Heart left ventricle (tissue), 16 donors: ENCODE measurements at regions not wholly inside any gene's neighbourhood (a gene's known extent, or its start where the extent isn't known, plus 50 kb on each side); places are given as distances from the start of the nearest gene placed in this dataset.

ENCODE experiments used
- ATAC-seq, 4 donors: fragments of 200-7000 bp; cut with Tn5 transposase; one replicate each; pipeline ENCODE4 v1.9.1; 2020 to 2022; ENCODE audit warnings: moderate library complexity in 4 of 4, mild to moderate bottlenecking in 3 of 4, moderate number of reproducible peaks in 1 of 4
- DNase-seq, 5 donors: peaks; one replicate each; pipeline ENCODE4 v3.0.0-alpha.2; 2020
- H3K27ac ChIP-seq, 12 donors: fragments of 200-600 bp; sonication (generic) in 4 of 12; one replicate each; pipeline versions ENCODE4 v1.5.0 to v1.8.0; 2016 to 2022; ENCODE audit warnings: mild to moderate bottlenecking in 2 of 12
- H3K27me3 ChIP-seq, 9 donors: fragments of 200-600 bp; sonication (generic) in 2 of 9; one replicate each; pipeline versions ENCODE4 v1.5.1 to v1.8.0; 2016 to 2022; ENCODE audit warnings: mild to moderate bottlenecking in 3 of 9
- H3K36me3 ChIP-seq, 9 donors: fragments of 200-600 bp; sonication (generic) in 2 of 9; one replicate each; pipeline versions ENCODE4 v1.5.0 to v1.8.0; 2018 to 2022; ENCODE audit warnings: mild to moderate bottlenecking in 2 of 9
- H3K4me1 ChIP-seq, 12 donors: fragments of 200-600 bp; sonication (generic) in 4 of 12; one replicate each; pipeline versions ENCODE4 v1.5.0 to v1.8.0; 2016 to 2022; ENCODE audit warnings: mild to moderate bottlenecking in 3 of 12
- H3K4me3 ChIP-seq, 12 donors: fragments of 200-600 bp; sonication (generic) in 4 of 12; one replicate each; pipeline versions ENCODE4 v1.5.0 to v1.8.0; 2017 to 2022; ENCODE audit warnings: mild to moderate bottlenecking in 9 of 12, moderate library complexity in 4 of 12
- H3K9me3 ChIP-seq, 12 donors: fragments of 200-600 bp; sonication (generic) in 4 of 12; one replicate each; pipeline versions ENCODE4 v1.5.0 to v1.8.0; 2016 to 2022; ENCODE audit warnings: mild to moderate bottlenecking in 1 of 12
- CTCF ChIP-seq, 12 donors: fragments of 200-600 bp; sonication (generic) in 4 of 12; IDR thresholded peaks; one replicate each; pipeline versions ENCODE4 v1.5.0 to v1.8.0; 2018 to 2022; ENCODE audit warnings: antibody characterized with exemption in 12 of 12, mild to moderate bottlenecking in 5 of 12
- POLR2A ChIP-seq, 2 donors: fragments of 450-650 bp; IDR thresholded peaks; one replicate each; pipeline ENCODE4 v1.6.1; 2017; ENCODE audit warnings: antibody characterized with exemption in 2 of 2, mild to moderate bottlenecking in 2 of 2, moderate library complexity in 2 of 2
- WGBS, 4 donors: extraction: QIAGEN DNeasy Blood & Tissue Kit in 2 of 4; methylation state at CpG; one replicate each; pipeline versions ENCODE4 v1.1.5 to v1.1.7; 2013 to 2018; 5-methylcytosine and 5-hydroxymethylcytosine counted together
- intact Hi-C, 10 donors: fragments of 100-400 bp; cut with DNase I; formaldehyde crosslinking; loops; one replicate each; pipeline versions ENCODE4 v1.11.1 to v1.14.2; 2022
- donor health status: ischemic (EF 13 %, LVEDD 7.1; RV severe dilation, severe dysfunction).
- donor health status: healthy with polysubstance abuse.
- donor health status: DM: no; HTN: yes; CAD: no.
- donor health status: DM: no; HTN: no; CAD: no.
- donor health status: ischemic (EF 25% LVEDD 6.9; RV normal size, moderate dysfunction).
- donor health status: ischemic (EF 25% LVEDD 5.7; RV mildly dilated, moderate dysfunction).
- donor health status: healthy.
- donor health status: DM: yes; HTN: yes; CAD: no.
- donor health status: ischemic (EF 35%, LVEDD 5.7; RV mildly dilated, moderate dysfunction).
- donor health status: nonischemic (EF 11% LVEDD 7.7; RV severe dilation, severe dysfunction).
- donor health status: DM: yes; HTN: yes; CAD: no.
- donor health status: PGD.
- donor health status: ischemic (EF 29% LVEDD 5.4; RV normal size, mild dysfunction).
- donor health status: nonischemic (EF 23%, LVEDD 6.1; RV moderate dilation, normal function).

- intact Hi-C loops: no loop called here
- no peaks in the 10 kb centered on the region for H3K36me3 ChIP-seq
- ATAC-seq (no peak), DNase-seq (no peak)
- no peak overlapping the region for H3K4me3 ChIP-seq
- H3K4me1 ChIP-seq: no peaks in the 10 kb centered on the region
- H3K9me3 ChIP-seq: peaks cover 0 to 24% (median 3%) of the 10 kb centered on the region in 12 donors
- no peaks in the 10 kb centered on the region for H3K27me3 ChIP-seq
- no peak for TF ChIP-seq CTCF (IDR thresholded peaks at IDR 0.05)
- TF ChIP-seq POLR2A (IDR thresholded peaks at IDR 0.05): no peak
- H3K27ac ChIP-seq: no peak overlapping the region
These were observed 1550.9 kb upstream of the CDH6 start for GRCh38 chr5:29642601-29643000.

GRCh38 chr5:29614206-29614605 lies 1579.3 kb upstream of the CDH6 start:
- 73 to 77% (median 75%) methylated on average over 2 of the region's 2 CpGs for WGBS, 4 donors

GRCh38 chr5:29588236-29588635 lies 1605.2 kb upstream of the CDH6 start:
- Histone ChIP-seq H3K4me3 (no peak overlapping the region), H3K27ac (no peak overlapping the region), H3K36me3 (no peaks in the 10 kb centered on the region), H3K9me3 (peaks cover 0 to 17% (median 1%) of the 10 kb centered on the region in 12 donors), H3K27me3 (no peaks in the 10 kb centered on the region), H3K4me1 (no peaks in the 10 kb centered on the region)
- no peak for ATAC-seq
- TF ChIP-seq POLR2A (IDR thresholded peaks at IDR 0.05): no peak
- no peak for TF ChIP-seq CTCF (IDR thresholded peaks at IDR 0.05)
- intact Hi-C loops: no loop called here
- no peak for DNase-seq

More at GRCh38 chr5:29614206-29614605, 1579.3 kb upstream of the CDH6 start:
- TF ChIP-seq POLR2A (IDR thresholded peaks at IDR 0.05) (no peak), CTCF (IDR thresholded peaks at IDR 0.05) (no peak)
- Histone ChIP-seq H3K27ac (no peak overlapping the region), H3K4me1 (no peaks in the 10 kb centered on the region), H3K27me3 (no peaks in the 10 kb centered on the region), H3K4me3 (no peak overlapping the region), H3K36me3 (no peaks in the 10 kb centered on the region), H3K9me3 (peaks cover 0 to 8% (median 0%) of the 10 kb centered on the region in 12 donors)
- intact Hi-C loops: no loop called here
- no peak for ATAC-seq
- DNase-seq: no peak

GRCh38 chr5:29587832-29588231 lies 1605.7 kb upstream of the CDH6 start:
- ATAC-seq: no peak
- H3K27me3 ChIP-seq: no peaks in the 10 kb centered on the region
- no peak for DNase-seq
- H3K9me3 ChIP-seq: peaks cover 0 to 17% (median 1%) of the 10 kb centered on the region in 12 donors
- 84 to 89% (median 87%) methylated on average over 2 of the region's 2 CpGs for WGBS, 4 donors
- H3K4me1 ChIP-seq: no peaks in the 10 kb centered on the region
- intact Hi-C loops: no loop called here
- no peak overlapping the region for H3K4me3 ChIP-seq
- TF ChIP-seq POLR2A (IDR thresholded peaks at IDR 0.05) (no peak), CTCF (IDR thresholded peaks at IDR 0.05) (no peak)
- H3K36me3 ChIP-seq: no peaks in the 10 kb centered on the region
- H3K27ac ChIP-seq: no peak overlapping the region
